ENCODE measurements at regions not wholly inside any gene's neighbourhood (a gene's known extent, or its start where the extent isn't known, plus 50 kb on each side); places are given as distances from the start of the nearest gene placed in this dataset.

DNA sequence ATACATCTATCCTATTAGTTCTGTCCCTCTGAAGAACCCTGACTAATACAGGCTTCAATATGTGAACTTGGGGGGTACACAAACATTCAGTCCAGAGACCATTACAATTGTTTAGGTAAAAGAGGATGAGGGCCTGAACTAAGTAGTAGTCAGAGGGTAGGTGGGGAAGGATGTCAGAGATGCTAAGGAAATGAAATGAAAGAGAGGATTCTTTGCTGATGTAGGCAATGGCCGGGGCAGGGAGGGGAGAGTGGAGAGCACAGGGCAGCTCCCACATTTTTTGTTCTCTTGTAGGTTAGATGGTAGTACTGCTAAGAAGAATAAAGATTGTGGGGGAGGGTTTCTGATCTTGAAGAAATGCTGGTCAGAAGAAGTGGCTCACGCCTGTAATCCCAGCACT is 60.8 kb downstream of the SOX4 start:
- no peak for DNase-seq
- Histone ChIP-seq H4K20me1 (ENCODE audit: insufficient read depth, low read length) (no peaks in the 10 kb centered on the region), H3K9me2 (replicated peaks; ENCODE audit: insufficient read depth, low read length) (no peaks in the 10 kb centered on the region), H3K36me3 (replicated peaks; ENCODE audit: insufficient read depth, low read length) (no peaks in the 10 kb centered on the region), H3K79me2 (ENCODE audit: low read length) (no peaks in the 10 kb centered on the region), H3K27me3 (replicated peaks; ENCODE audit: insufficient read depth, low read length) (no peaks in the 10 kb centered on the region), H3K4me1 (ENCODE audit: low read length) (no peaks in the 10 kb centered on the region), H3F3A (ENCODE audit: insufficient read depth, low read length) (no peaks in the 10 kb centered on the region), H3K9me3 (replicated peaks; ENCODE audit: insufficient read depth, low read length) (no peaks in the 10 kb centered on the region), H2AFZ (ENCODE audit: low read length) (no peak overlapping the region), H3K9ac (ENCODE audit: low read length) (no peak overlapping the region), H3K4me3 (ENCODE audit: low read length) (no peak overlapping the region), H3K27ac (ENCODE audit: low read length) (no peak overlapping the region), H3K4me2 (ENCODE audit: low read depth, low read length) (no peak overlapping the region)
- no peak for TF ChIP-seq EZH2 (optimal IDR thresholded peaks at IDR 0.05; ENCODE audit: low read depth, low read length)
- no peak for TF ChIP-seq EZH2phosphoT487 (IDR thresholded peaks at IDR 0.05; ENCODE audit: low read length)
- no peak for TF ChIP-seq CTCF (IDR thresholded peaks at IDR 0.05; ENCODE audit: low read length)

- Histone ChIP-seq H3K4me2 (ENCODE audit: low read depth, low read length) (no peak overlapping the region), H3K9ac (ENCODE audit: low read length) (no peak overlapping the region)
Measured at GRCh38 chr6:21663966-21664313, 70.4 kb downstream of the SOX4 start.

GRCh38 chr6:21664314-21665109 is 71.0 kb downstream of the SOX4 start:
- Histone ChIP-seq H3K9ac (ENCODE audit: low read length) (no peak overlapping the region), H3K36me3 (replicated peaks; ENCODE audit: insufficient read depth, low read length) (no peaks in the 10 kb centered on the region), H3K79me2 (ENCODE audit: low read length) (no peaks in the 10 kb centered on the region), H3K4me3 (ENCODE audit: low read length) (no peak overlapping the region), H3K4me2 (ENCODE audit: low read depth, low read length) (no peak overlapping the region), H3F3A (ENCODE audit: insufficient read depth, low read length) (no peaks in the 10 kb centered on the region), H3K27me3 (replicated peaks; ENCODE audit: insufficient read depth, low read length) (no peaks in the 10 kb centered on the region), H3K27ac (ENCODE audit: low read length) (no peak overlapping the region), H2AFZ (ENCODE audit: low read length) (no peak overlapping the region), H3K4me1 (ENCODE audit: low read length) (no peaks in the 10 kb centered on the region), H3K9me3 (replicated peaks; ENCODE audit: insufficient read depth, low read length) (no peaks in the 10 kb centered on the region), H3K9me2 (replicated peaks; ENCODE audit: insufficient read depth, low read length) (no peaks in the 10 kb centered on the region), H4K20me1 (ENCODE audit: insufficient read depth, low read length) (no peaks in the 10 kb centered on the region)
- TF ChIP-seq EZH2phosphoT487 (IDR thresholded peaks at IDR 0.05; ENCODE audit: low read length) (no peak), CTCF (IDR thresholded peaks at IDR 0.05; ENCODE audit: low read length) (no peak), EZH2 (optimal IDR thresholded peaks at IDR 0.05; ENCODE audit: low read depth, low read length) (no peak)
- DNase-seq = no peak

More at GRCh38 chr6:21663966-21664313, 70.4 kb downstream of the SOX4 start:
- H3K4me3 ChIP-seq (ENCODE audit: low read length) = no peak overlapping the region
- no peaks in the 10 kb centered on the region for H3K79me2 ChIP-seq (ENCODE audit: low read length)
- DNase-seq = no peak
- H3K9me3 ChIP-seq (replicated peaks; ENCODE audit: insufficient read depth, low read length) = no peaks in the 10 kb centered on the region
- no peak overlapping the region for H2AFZ ChIP-seq (ENCODE audit: low read length)
- no peaks in the 10 kb centered on the region for H3K4me1 ChIP-seq (ENCODE audit: low read length)
- no peaks in the 10 kb centered on the region for H3K36me3 ChIP-seq (replicated peaks; ENCODE audit: insufficient read depth, low read length)
- H3K9me2 ChIP-seq (replicated peaks; ENCODE audit: insufficient read depth, low read length) = no peaks in the 10 kb centered on the region
- no peaks in the 10 kb centered on the region for H4K20me1 ChIP-seq (ENCODE audit: insufficient read depth, low read length)
- no peaks in the 10 kb centered on the region for H3F3A ChIP-seq (ENCODE audit: insufficient read depth, low read length)
- H3K27ac ChIP-seq (ENCODE audit: low read length) = no peak overlapping the region
- TF ChIP-seq CTCF (IDR thresholded peaks at IDR 0.05; ENCODE audit: low read length) (no peak), EZH2phosphoT487 (IDR thresholded peaks at IDR 0.05; ENCODE audit: low read length) (no peak), EZH2 (optimal IDR thresholded peaks at IDR 0.05; ENCODE audit: low read depth, low read length) (no peak)
- no peaks in the 10 kb centered on the region for H3K27me3 ChIP-seq (replicated peaks; ENCODE audit: insufficient read depth, low read length)

All from MM.1S (cell line).